ES-I3 (cell line): ENCODE measurements at regions not wholly inside any gene's neighbourhood (a gene's known extent, or its start where the extent isn't known, plus 50 kb on each side); places are given as distances from the start of the nearest gene placed in this dataset.

Source experiments
- H3K36me3 ChIP-seq: 2 replicates; pipeline ENCODE4 v1.6.1; 2013; ENCODE audit warnings: mild to moderate bottlenecking, low read length, control low read depth, moderate library complexity; ENCODE audit not compliant: insufficient read depth
- H3K4me1 ChIP-seq: 2 replicates; pipeline ENCODE4 v1.6.1; 2013; ENCODE audit warnings: mild to moderate bottlenecking, control low read depth, low read length; ENCODE audit not compliant: insufficient read depth
- H3K9ac ChIP-seq: 2 replicates; pipeline ENCODE4 v1.6.1; 2013; ENCODE audit warnings: low read depth, mild to moderate bottlenecking, low read length, moderate library complexity
- H3K9me3 ChIP-seq: 2 replicates; pipeline ENCODE4 v1.6.1; 2013; ENCODE audit warnings: mild to moderate bottlenecking, low read length, moderate library complexity; ENCODE audit not compliant: control insufficient read depth, insufficient read depth

DNA sequence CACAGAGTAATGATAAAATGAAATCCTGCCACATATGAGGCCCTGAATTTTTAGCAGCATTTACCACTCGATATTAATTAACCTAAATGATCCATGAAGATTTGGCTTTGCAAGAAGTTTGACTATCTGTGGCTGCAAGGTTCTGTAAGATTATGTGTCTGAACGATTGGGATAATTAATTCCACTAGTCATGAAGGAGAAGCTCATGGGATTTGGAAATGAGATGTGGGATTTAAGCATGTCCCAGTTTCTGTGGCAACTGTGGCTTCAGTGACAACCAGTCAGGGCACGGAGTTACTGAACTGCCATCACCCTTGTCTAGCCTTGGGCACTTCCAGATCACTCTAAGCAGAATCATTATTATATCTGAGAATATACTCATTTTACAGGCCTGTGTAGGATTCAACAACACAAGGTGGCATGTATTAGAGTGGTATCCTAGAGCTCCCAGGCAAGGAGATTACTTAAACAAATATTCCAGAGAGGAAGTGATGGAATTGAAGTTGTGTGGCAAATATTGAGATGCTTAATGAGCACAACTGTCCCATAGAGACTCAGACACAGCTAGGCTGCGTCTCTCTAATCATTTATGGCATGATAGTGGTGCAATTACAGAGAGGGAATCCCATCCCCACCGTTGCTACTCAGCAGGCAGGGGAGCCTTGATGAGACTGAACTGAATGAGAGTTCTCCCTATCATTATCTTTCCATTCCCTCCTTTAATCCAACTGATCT lies 205.0 kb upstream of the KRR1 start:
- no peaks in the 10 kb centered on the region for H3K36me3 ChIP-seq
- H3K9me3 ChIP-seq = no peaks in the 10 kb centered on the region
- H3K9ac ChIP-seq = no peak overlapping the region
- H3K4me1 ChIP-seq = peaks cover 41% of the 10 kb centered on the region

DNA sequence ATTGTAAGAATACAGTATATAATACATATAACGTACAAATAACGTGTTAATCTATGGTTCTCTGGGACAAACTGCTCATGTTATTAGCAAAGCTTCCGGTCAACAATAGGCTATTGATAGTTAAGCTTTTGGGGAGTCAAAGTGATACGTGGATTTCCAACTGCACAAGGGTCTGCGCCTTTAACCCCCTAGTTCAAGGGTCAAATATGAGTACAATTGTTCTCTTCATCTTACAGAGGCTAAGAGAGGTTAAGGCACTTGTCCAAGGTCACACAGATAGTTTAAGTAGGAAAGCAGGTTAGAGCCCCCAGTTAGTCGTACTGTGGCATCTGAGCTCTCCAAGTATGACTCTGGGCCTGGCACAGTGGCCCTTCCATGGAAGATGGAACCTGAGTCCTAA lies 204.3 kb upstream of the KRR1 start:
- Histone ChIP-seq H3K4me1 (peaks cover 41% of the 10 kb centered on the region), H3K9ac (no peak overlapping the region), H3K36me3 (no peaks in the 10 kb centered on the region), H3K9me3 (no peaks in the 10 kb centered on the region)

- H3K4me1 ChIP-seq = peaks cover 41% of the 10 kb centered on the region
- no peak overlapping the region for H3K9ac ChIP-seq
- no peaks in the 10 kb centered on the region for H3K36me3 ChIP-seq
- H3K9me3 ChIP-seq = no peaks in the 10 kb centered on the region
Observed at GRCh38 chr12:75715323-75715644, 203.9 kb upstream of the KRR1 start.

GRCh38 chr12:75714462-75715322 lies 203.3 kb upstream of the KRR1 start:
- H3K36me3 ChIP-seq = no peaks in the 10 kb centered on the region
- H3K9me3 ChIP-seq = no peaks in the 10 kb centered on the region
- H3K9ac ChIP-seq = no peak overlapping the region
- H3K4me1 ChIP-seq = peaks cover 40% of the 10 kb centered on the region

GRCh38 chr12:75713434-75713833 lies 202.0 kb upstream of the KRR1 start:
- H3K4me1 ChIP-seq = peaks cover 36% of the 10 kb centered on the region
- H3K9me3 ChIP-seq = no peaks in the 10 kb centered on the region
- H3K36me3 ChIP-seq = no peaks in the 10 kb centered on the region
- H3K9ac ChIP-seq = no peak overlapping the region

GRCh38 chr12:75712223-75712622 lies 200.8 kb upstream of the KRR1 start:
- no peaks in the 10 kb centered on the region for H3K36me3 ChIP-seq
- no peaks in the 10 kb centered on the region for H3K9me3 ChIP-seq
- H3K9ac ChIP-seq = no peak overlapping the region
- H3K4me1 ChIP-seq = peaks cover 36% of the 10 kb centered on the region

GRCh38 chr12:75711271-75711670 lies 199.9 kb upstream of the KRR1 start:
- H3K36me3 ChIP-seq = no peaks in the 10 kb centered on the region
- no peaks in the 10 kb centered on the region for H3K9me3 ChIP-seq
- no peak overlapping the region for H3K9ac ChIP-seq
- peaks cover 43% of the 10 kb centered on the region for H3K4me1 ChIP-seq

- peaks cover 51% of the 10 kb centered on the region for H3K4me1 ChIP-seq
- no peak overlapping the region for H3K9ac ChIP-seq
- no peaks in the 10 kb centered on the region for H3K36me3 ChIP-seq
- no peaks in the 10 kb centered on the region for H3K9me3 ChIP-seq
Observed at GRCh38 chr12:75710361-75711069, 199.1 kb upstream of the KRR1 start.

DNA sequence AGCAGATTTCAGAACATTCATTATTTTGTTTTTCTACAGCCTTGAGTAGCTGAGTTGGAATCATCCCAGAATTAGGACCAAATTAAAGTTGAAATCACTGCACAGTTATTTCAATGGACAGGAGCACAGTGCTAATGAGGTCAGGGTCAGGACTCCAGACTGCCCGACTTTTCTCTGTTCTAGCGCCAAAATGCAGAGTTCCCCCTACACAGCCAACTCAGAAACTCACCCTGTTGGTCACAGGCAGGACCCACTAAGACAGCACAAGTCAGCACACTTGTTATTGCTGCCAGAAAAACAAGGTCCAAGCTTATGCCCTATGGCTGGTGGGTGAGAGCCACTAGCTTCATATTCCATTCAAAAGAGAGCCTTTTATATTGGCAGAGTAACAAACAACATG lies 198.1 kb upstream of the KRR1 start:
- no peaks in the 10 kb centered on the region for H3K36me3 ChIP-seq
- H3K9me3 ChIP-seq = no peaks in the 10 kb centered on the region
- peaks cover 57% of the 10 kb centered on the region for H3K4me1 ChIP-seq
- no peak overlapping the region for H3K9ac ChIP-seq

- no peak overlapping the region for H3K9ac ChIP-seq
- no peaks in the 10 kb centered on the region for H3K36me3 ChIP-seq
- H3K9me3 ChIP-seq = no peaks in the 10 kb centered on the region
- H3K4me1 ChIP-seq = peaks cover 56% of the 10 kb centered on the region
Observed at GRCh38 chr12:75708802-75709201, 197.4 kb upstream of the KRR1 start.

- Histone ChIP-seq H3K4me1 (peaks cover 56% of the 10 kb centered on the region), H3K36me3 (no peaks in the 10 kb centered on the region), H3K9ac (no peak overlapping the region), H3K9me3 (no peaks in the 10 kb centered on the region)
Observed at GRCh38 chr12:75707983-75708382, 196.6 kb upstream of the KRR1 start.

GRCh38 chr12:75706786-75707605 lies 195.6 kb upstream of the KRR1 start:
- Histone ChIP-seq H3K9me3 (no peaks in the 10 kb centered on the region), H3K36me3 (no peaks in the 10 kb centered on the region), H3K9ac (no peak overlapping the region), H3K4me1 (peaks cover 48% of the 10 kb centered on the region)

DNA sequence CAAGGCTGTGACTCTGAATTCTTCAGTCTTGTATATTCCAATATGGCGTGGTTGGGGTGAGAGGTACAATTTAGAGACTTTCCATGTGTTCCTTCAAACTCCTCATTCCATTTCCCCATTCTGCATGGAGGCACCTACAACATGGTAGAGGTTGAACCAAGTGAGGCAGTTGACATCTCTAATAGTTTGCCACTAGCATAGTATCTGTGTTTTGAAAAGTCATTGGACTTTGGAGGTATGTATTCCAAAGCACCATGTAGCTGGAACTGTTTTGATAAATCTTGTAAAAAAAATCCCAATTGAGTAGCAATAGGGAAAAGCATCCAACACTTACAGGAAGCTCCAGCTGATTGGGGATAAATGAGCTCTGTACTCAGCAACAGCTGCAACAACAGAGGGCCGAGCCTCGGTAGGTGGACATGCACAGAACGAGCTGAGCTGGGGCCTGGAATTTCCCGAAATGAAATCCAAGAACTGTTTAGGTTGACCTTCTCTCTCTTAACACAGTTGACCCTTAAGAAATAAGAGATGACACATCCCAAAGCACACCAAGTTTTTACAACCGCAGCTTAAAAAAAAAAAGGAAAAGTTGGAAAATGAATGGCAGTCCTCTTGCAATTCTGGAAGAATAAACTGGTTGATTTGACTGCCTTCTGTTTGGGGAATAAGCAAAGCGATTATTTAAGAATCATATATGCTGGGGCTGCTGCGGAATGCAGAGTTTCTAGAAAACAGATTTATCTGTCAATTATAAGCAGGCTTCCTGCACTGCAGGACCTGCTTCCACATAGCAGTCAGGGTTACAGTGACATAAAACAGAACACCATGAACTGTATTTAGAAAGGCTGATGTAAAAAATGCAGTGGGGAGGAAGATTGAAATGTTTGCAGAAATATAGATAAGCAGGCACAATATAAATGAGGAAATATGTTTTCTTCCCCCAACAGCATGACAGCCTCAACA lies 194.6 kb upstream of the KRR1 start:
- Histone ChIP-seq H3K9me3 (no peaks in the 10 kb centered on the region), H3K4me1 (peaks cover 39% of the 10 kb centered on the region), H3K9ac (no peak overlapping the region), H3K36me3 (no peaks in the 10 kb centered on the region)
